ENCODE measurements at regions not wholly inside any gene's neighbourhood (a gene's known extent, or its start where the extent isn't known, plus 50 kb on each side); places are given as distances from the start of the nearest gene placed in this dataset.

GRCh38 chr15:96736384-96736783 lies 405.9 kb downstream of the NR2F2 start:
- DNase-seq (ENCODE audit: low spot score) = no peak

GRCh38 chr15:96737408-96737807 lies 406.9 kb downstream of the NR2F2 start:
- no peak for DNase-seq (ENCODE audit: low spot score)

- DNase-seq (ENCODE audit: low spot score) = no peak
Measured at GRCh38 chr15:96746665-96747064, 416.2 kb downstream of the NR2F2 start.

- no peak for DNase-seq (ENCODE audit: low spot score)
Measured at GRCh38 chr15:96747291-96747690, 416.8 kb downstream of the NR2F2 start.

- no peak for DNase-seq (ENCODE audit: low spot score)
Measured at GRCh38 chr15:96750361-96750760, 419.9 kb downstream of the NR2F2 start.

GRCh38 chr15:96756146-96756545 lies 425.6 kb downstream of the NR2F2 start:
- no peak for DNase-seq (ENCODE audit: low spot score)

GRCh38 chr15:96756656-96757055 lies 426.2 kb downstream of the NR2F2 start:
- DNase-seq (ENCODE audit: low spot score) = no peak

- no peak for DNase-seq (ENCODE audit: low spot score)
Measured at GRCh38 chr15:96762566-96762965, 432.1 kb downstream of the NR2F2 start.

GRCh38 chr15:96764501-96764900 lies 434.0 kb downstream of the NR2F2 start:
- DNase-seq (ENCODE audit: low spot score) = no peak

- no peak for DNase-seq (ENCODE audit: low spot score)
Measured at GRCh38 chr15:96764946-96765345, 434.4 kb downstream of the NR2F2 start.

GRCh38 chr15:96766366-96766765 lies 435.9 kb downstream of the NR2F2 start:
- DNase-seq (ENCODE audit: low spot score) = no peak

GRCh38 chr15:96767703-96768434 lies 437.4 kb downstream of the NR2F2 start:
- DNase-seq (ENCODE audit: low spot score) = no peak

- no peak for DNase-seq (ENCODE audit: low spot score)
Measured at GRCh38 chr15:96768435-96768789, 437.9 kb downstream of the NR2F2 start.

- DNase-seq (ENCODE audit: low spot score) = no peak
Measured at GRCh38 chr15:96771035-96771434, 440.5 kb downstream of the NR2F2 start.

- no peak for DNase-seq (ENCODE audit: low spot score)
Measured at GRCh38 chr15:96774216-96774615, 443.7 kb downstream of the NR2F2 start.

- no peak for DNase-seq (ENCODE audit: low spot score)
Measured at GRCh38 chr15:96783746-96784145, 453.2 kb downstream of the NR2F2 start.

GRCh38 chr15:96790004-96790403 lies 459.5 kb downstream of the NR2F2 start:
- no peak for DNase-seq (ENCODE audit: low spot score)

GRCh38 chr15:96792216-96792615 lies 461.7 kb downstream of the NR2F2 start:
- no peak for DNase-seq (ENCODE audit: low spot score)

- no peak for DNase-seq (ENCODE audit: low spot score)
Measured at GRCh38 chr15:96796841-96797240, 466.3 kb downstream of the NR2F2 start.

- no peak for DNase-seq (ENCODE audit: low spot score)
Measured at GRCh38 chr15:96801576-96802150, 471.2 kb downstream of the NR2F2 start.

- DNase-seq (ENCODE audit: low spot score) = no peak
Measured at GRCh38 chr15:96802611-96803255, 472.2 kb downstream of the NR2F2 start.

- no peak for DNase-seq (ENCODE audit: low spot score)
Measured at GRCh38 chr15:96804754-96805153, 474.3 kb downstream of the NR2F2 start.

GRCh38 chr15:96807361-96807760 lies 476.9 kb downstream of the NR2F2 start:
- no peak for DNase-seq (ENCODE audit: low spot score)

- DNase-seq (ENCODE audit: low spot score) = no peak
Measured at GRCh38 chr15:96817900-96818299, 487.4 kb downstream of the NR2F2 start.
